HFF-Myc (cell line): ENCODE measurements at regions not wholly inside any gene's neighbourhood (a gene's known extent, or its start where the extent isn't known, plus 50 kb on each side); places are given as distances from the start of the nearest gene placed in this dataset.

Experiments
- DNase-seq: peaks from one replicate; pipeline ENCODE4 v3.0.0-alpha.2; 2011; ENCODE audit warnings: low read depth; ENCODE audit errors: extremely low read depth
- H3K4me3 ChIP-seq: replicated peaks from 2 replicates; pipeline ENCODE4 v1.5.1; 2011; ENCODE audit warnings: low read depth, mild to moderate bottlenecking, control low read depth, low read length
- TF ChIP-seq, protein P1 (sequence below): IDR thresholded peaks from 2 replicates; pipeline ENCODE4 v1.5.1; 2012; ENCODE audit warnings: mild to moderate bottlenecking, low read depth, low read length, control low read depth; ENCODE audit errors: missing control alignments

DNA sequence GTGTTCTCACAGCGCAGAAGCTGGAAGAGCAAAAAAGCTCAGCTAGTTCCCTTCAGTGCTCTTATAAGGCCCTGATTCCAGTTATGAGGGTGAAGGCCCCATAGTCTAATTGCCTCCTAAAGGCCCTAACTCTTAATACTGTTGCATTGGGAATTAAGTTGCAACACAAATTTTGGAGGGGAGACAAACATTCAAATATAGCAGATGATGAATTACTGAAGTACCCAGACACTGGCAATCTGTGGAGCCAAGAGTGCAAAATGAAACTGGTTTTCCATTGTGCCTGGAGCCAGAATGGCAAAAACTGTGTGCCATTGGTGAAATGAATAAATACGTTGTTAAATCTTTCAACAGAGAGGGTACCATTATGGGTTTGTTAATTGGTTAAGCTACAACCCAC is 356.0 kb downstream of the PPARGC1A start:
- DNase-seq = no peak
- no peak overlapping the region for H3K4me3 ChIP-seq
- TF ChIP-seq, protein P1, sequence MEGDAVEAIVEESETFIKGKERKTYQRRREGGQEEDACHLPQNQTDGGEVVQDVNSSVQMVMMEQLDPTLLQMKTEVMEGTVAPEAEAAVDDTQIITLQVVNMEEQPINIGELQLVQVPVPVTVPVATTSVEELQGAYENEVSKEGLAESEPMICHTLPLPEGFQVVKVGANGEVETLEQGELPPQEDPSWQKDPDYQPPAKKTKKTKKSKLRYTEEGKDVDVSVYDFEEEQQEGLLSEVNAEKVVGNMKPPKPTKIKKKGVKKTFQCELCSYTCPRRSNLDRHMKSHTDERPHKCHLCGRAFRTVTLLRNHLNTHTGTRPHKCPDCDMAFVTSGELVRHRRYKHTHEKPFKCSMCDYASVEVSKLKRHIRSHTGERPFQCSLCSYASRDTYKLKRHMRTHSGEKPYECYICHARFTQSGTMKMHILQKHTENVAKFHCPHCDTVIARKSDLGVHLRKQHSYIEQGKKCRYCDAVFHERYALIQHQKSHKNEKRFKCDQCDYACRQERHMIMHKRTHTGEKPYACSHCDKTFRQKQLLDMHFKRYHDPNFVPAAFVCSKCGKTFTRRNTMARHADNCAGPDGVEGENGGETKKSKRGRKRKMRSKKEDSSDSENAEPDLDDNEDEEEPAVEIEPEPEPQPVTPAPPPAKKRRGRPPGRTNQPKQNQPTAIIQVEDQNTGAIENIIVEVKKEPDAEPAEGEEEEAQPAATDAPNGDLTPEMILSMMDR = no peak

DNA sequence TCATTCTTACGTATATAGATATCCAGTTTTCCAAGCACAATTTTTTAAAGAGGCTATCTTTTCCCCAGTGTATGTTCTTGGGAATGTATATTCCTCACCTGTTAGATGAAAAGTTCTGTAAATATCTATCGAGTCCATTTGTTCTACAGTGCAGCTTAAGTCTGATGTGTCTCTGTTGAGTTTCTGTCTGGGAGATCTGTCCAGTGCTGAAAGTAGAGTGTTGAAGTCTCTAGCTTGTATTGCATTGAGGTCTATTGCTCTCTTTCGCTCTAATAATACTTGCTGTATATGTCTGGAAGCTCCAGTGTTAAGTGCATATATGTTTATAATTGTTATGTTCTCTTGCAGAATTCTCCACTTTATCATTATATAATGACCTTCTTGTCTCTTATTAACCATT is 373.1 kb downstream of the PPARGC1A start:
- TF ChIP-seq, protein P1 = no peak

DNA sequence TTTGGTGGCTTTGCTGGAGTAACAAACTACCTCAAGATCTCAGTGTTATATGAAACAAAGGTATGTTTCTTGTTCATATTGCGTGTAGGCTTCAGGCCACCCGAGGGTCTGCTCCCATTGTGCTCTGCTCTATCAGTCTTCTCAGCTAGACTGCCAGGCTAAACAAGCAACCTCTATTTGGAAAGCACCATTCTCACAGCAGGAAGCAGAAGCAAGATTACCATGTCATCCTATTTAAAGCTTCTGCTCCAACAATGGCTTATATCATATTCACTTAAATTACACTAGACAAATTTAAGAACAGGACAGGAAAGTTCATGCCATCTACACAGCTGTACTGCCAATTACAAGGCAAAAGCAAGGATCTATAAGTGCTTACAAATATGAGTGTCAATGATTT is 385.8 kb downstream of the PPARGC1A start:
- no peak overlapping the region for H3K4me3 ChIP-seq
- no peak for DNase-seq
- TF ChIP-seq, protein P1 = no peak

More for the DNA sequence above, 373.1 kb downstream of the PPARGC1A start:
- no peak for DNase-seq
- H3K4me3 ChIP-seq = no peak overlapping the region

DNA sequence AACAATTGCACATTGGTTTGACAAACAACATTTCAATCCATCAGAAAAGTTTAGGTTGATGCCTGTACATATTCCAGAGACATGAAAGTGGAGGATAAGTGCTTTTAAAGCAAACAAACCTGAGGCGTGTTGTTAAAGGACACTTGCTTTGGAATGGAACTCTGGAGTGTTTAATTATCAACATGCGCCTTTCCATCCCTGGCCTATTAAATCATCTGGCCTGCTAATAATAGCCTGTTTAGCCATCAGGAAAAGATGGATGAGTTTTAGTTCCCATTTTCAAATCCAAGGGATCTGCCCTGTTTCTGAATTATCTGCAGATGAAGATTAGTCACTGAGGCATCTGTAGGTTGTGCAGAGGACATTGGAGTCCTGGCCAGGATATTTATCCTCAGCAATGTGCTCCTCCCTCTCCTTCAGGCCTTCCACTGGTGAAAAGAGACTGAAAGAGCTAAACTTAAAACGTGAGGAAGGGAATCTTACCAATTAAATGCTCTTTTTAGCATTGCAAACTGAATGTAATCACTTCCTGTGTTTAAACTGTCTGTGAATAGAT is 388.9 kb downstream of the PPARGC1A start:
- no peak overlapping the region for H3K4me3 ChIP-seq
- DNase-seq = no peak
- TF ChIP-seq, protein P1 = no peak

DNA sequence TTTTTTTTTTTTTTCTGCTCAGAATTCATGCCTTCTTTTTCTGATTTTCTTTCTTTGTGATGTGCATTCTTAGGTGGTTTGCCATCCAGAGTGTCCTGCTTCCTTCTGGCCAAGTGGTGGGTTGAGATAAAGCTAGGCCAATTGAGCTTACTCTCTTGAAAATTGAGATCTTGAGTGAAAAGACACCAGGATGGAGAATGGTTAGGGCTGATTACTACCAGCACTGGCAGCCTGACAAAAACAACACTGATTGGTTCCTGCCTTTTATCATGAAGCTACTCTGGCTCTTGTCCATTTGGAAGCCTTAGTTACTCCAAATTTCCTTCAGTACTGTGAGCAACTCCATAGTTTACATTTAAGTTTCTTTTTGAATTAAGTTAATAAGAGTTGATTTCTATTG is 404.0 kb downstream of the PPARGC1A start:
- TF ChIP-seq, protein P1 = no peak
- DNase-seq = no peak
- H3K4me3 ChIP-seq = no peak overlapping the region

DNA sequence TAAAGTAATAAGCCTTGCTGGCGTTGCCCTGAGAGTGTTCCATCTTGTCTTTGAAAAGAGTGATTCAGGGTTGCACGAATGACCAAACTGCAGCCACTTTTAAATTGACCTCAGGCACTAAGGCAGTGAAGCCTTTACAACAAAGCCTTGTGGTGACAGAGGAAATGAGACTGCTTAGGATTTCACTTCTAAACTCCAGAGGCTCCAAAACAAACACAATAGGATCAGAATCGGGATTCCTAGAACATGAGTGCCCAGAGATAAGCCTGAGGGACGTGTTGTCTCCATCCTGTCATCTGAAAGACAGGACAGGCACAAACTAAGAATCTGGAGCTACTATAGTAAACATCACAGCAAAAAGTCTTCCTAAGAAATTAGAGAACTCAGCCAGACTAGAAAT is 405.2 kb downstream of the PPARGC1A start:
- no peak overlapping the region for H3K4me3 ChIP-seq
- TF ChIP-seq, protein P1 = no peak
- DNase-seq = no peak
